GM19438 (cell line): ENCODE measurements at regions not wholly inside any gene's neighbourhood (a gene's known extent, or its start where the extent isn't known, plus 50 kb on each side); places are given as distances from the start of the nearest gene placed in this dataset.
A peak's percentile ranks its signal among the peaks of the same experiment; 100 is the strongest.
"Not testable (repeated sequence)": the region's sequence is repeated elsewhere in the genome, so short reads cannot be mapped to it uniquely, and the experiment has no call there.

Source experiments
- ATAC-seq: cut with Tn5 transposase; IDR thresholded peaks from one replicate; pipeline ENCODE4 v1.9.1; 2021; ENCODE audit warnings: low read depth; ENCODE audit not compliant: unreplicated experiment

DNA sequence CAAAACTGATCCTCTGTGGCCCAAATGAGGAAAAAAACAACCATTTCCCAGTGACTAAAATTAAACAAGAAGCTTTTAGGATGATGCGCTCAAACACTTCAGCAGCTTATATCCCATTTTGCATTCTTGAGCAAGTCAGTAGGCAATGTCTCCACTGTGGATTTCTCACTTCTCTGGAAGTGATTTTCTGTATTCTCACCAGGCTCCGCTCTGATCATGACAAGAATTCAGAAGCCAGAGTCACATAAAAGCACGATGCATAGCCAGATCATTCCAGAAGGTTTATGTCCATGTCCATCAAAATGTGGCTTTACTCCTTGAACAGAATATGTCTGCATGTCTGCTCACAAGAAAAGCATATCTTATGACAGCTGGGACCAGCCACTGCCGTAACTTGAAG is 481.4 kb downstream of the ADRA2A start:
- ATAC-seq = no peak

DNA sequence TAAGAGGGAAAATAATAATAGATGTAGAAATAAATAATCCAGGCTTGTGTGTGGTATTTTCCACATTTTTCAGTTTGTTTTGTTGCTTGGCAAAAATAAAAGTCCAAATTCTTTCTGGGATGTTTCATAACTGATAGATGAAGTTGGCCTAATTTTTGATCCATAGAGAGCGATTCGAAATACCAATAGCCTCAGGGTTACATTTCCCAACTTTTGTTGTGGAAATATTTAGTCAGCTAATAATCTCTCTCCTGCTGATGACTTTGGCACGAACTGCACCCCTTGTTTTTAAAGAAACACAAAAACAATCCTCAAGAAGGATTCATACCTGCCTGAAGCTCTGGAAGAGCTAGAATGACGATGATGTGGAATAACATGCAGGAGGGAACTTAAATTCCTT is 483.2 kb downstream of the ADRA2A start:
- no peak for ATAC-seq

DNA sequence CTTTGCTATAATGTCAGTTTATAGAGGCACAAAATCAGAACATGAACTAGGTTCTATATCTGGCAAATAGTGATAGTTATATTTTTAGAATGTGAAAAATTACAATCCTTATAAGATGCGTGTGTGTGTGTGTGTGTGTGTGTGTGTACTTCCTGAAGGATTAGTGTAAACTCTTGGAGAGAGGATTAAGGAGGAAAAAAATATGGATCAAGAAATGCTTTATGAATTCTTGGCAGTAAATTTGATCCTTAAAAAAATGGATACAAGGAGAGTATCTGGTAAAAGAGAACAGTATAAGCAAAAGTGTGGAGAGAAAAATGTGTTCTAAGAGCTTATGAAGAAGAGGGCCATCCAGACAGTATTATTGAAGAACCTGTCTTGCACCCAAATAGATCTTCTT is 484.3 kb downstream of the ADRA2A start:
- ATAC-seq = no peak

DNA sequence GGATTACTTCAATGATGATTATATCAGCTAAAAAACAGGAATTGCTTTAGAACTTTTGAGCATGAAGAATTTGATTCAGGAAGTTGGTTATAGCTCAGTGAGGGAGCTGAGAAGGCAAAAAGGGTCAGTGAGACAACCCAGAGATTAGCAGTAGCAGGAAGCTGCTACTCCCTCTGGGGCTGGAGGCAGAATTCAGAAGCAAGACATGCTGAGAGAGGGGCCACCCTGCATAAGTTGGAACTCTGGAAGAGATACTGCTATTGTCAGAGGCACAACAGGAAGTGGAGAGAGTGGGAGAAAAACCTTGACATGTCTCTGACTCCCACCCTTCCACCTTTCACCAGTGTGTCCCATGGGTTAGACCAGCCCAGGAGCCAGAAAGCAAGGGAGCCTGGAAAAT is 488.7 kb downstream of the ADRA2A start:
- no peak for ATAC-seq

DNA sequence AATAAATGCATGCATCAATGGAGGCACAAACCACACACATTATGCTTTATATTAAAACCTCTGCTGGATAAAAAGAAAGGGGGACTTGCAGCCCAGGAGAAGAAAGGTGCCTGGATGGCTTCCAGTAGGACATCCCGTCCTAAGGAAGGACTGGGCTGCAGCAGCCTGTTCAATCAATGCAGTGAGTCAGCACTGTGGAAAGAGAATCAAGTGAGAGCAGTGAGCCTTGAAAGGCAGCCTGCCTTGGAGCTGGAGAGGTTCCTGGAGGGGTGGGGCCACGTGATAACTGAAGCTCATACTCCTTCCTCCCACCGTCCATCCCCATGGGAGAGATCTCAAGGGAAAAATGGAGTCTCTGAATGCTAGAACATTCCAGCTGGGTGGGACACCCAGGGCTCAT is 501.2 kb downstream of the ADRA2A start:
- ATAC-seq = no peak

DNA sequence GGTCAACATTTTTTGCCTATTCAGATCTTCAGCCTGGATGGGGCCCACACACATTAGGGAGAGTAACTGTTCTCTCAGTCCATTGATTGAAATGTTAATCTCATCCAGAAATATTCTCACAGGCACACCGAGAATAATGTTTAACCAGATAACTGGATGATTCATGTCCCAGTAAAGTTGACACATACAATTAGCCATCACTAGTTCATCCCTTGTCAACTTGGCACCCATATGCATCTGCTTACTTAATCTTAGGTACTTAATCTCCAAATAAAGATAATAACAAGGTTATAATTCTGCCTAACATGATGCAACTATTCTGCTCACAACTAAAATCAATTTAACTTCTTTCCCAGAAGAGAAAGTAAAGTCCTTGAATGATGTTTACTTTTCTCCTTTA is 502.6 kb downstream of the ADRA2A start:
- ATAC-seq = no peak

DNA sequence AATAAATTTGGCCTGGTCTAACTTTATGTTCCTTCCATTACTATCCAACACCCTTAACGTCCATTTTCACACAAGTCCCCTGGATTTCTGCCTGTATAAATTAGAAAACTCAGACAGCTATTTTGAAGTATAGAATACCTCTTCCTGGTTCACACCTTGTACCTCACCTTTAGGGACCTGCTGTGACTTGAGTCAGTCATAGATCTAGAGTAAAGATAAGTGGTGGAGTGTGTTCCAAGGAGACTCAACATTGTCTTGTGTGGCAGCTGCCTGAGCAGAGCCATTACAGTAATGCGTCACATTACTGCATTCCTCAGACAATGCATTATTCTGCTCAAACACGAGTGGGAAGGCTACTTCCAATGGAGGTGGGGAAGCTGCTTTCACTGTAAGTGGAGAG is 513.9 kb downstream of the ADRA2A start:
- no peak for ATAC-seq

DNA sequence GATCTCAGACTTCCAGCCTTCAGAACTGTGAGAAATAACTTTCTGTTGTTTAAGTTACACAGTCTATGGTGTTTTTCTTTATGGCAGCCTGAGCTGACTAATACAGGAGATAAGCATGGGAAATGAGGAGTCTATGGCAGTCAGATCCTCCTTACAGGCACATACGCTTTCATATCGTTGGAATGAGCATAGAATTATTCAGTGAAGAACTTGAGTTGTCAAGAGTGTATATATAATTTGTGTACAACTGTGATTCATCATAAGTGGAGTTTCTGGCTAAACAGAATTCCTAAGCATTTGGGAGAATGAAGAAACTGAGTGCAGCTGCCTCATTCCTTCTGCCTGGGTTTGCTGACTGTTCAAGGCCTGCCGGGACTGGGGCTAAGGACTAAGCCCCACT is 516.7 kb downstream of the ADRA2A start:
- ATAC-seq = no peak

DNA sequence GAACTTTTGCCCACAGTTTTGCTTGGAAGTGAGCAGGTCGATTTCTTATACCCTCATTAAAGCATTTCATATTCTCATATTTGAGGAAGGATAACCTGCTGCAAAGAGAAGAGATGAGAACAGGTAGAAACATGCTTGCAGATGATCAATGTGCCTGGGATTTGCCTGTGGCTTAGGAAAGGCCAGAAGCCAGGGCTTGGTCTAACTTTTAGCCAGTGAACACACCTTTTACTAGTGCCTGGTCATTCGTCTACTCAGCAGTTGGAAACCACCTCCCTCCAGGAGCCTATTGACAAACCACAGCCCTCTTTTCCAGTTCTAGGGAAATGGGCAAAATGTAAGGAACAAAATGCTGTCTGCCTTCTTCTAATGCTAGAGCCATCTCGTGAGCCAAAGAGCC is 518.3 kb downstream of the ADRA2A start:
- ATAC-seq = no peak

DNA sequence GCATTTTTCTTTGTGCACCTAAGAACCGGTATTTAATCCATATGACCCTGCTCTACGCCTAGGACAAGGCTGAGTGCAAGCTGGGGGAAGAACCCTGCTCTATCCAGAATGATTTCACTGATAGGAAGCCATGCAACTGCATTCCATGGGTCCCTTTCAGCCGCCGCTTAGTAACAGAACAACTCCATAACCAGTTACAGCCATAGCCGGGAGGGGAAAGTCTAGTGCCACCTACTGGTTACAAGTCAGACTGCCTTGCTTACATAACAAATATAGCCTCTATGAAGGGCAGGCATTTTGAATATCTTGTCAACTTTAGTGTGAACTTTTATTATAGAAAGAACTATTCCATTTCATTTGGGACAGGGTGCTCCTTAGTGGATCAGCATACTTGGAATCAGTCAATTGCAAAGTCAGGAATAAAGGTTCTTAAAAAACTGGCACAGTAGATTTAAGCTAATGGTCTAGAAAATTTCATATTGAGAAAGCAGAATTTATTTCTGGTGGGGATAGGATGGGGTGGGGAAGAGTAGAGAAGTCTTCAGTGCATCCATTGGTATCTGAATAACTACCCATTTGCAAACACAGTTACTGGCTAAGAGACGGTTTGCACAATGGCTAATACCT is 521.7 kb downstream of the ADRA2A start:
- peak; percentile 96 for ATAC-seq

DNA sequence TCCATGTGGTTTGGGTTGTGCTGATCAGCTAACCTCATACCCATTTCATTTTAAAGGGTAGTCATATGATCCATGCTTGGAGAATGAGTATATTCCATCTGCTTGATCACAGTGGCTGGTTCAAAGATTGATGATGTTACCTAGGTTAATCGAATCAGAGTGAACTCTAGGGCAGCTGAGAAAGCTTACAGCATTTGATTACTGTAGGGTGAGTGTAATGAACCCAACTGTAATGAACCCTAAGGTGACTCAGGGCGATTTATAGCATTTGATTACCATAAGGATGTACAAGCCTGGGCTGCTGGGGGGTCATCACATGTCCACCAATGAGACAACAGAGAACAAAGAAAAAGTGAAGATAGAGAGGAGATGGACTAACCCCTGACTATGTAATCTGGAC is 523.1 kb downstream of the ADRA2A start:
- no peak for ATAC-seq

DNA sequence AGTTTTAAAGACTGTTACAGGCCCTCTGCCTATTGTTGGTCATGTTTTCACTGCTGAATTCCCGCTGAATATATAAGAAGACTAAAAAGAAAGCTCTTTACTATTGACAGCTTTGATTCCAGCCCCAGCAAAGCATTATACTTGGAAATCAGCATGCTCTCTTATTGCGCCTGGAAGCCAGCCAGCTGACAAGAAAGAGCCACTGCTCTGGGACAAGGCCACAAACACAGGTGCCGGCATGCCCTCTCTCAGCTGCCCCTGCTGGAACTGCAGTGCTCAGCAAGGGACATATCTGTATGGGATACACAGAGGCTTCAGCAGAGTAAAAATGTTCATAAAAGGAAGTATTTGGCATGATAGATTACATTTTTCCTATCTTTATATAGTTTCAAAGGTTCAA is 523.9 kb downstream of the ADRA2A start:
- no peak for ATAC-seq

DNA sequence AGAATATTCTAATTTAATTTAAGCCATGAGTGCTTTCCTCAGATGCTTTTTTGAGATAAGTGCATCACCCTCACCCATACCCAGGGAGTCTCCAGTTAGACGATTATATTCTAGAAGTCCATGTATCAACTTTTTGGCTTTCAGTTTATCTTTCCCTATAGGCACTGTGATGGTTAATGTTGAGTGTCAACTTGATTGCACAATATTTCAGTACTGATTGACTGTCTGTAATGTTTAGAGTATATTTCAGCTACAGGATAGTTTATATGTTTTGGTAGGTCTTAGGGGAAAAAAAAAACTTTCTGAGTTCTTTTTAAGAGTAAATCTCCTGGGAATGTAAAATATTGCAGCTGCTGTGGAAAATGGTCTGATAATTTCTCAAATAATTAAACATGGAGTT is 535.4 kb downstream of the ADRA2A start:
- no peak for ATAC-seq

DNA sequence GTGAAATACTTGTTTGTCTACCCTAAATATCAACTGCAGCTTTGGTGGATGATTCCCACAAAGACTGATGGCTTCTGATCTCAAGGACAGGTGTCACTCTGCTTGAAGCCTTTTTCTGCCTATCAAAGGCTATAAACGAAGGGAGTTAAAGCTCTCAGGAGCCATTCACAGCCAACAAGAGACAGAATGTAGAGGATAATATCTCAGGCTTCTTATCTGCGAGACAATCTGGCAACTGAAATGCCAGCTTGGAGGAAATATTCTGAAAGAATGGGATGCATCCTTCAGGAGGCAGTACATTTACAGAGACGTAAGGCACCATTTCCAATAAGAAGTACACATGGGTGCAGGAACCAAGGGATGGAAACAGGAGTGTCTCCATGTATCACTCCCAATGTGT is 549.4 kb downstream of the GPAM start:
- ATAC-seq = no peak

DNA sequence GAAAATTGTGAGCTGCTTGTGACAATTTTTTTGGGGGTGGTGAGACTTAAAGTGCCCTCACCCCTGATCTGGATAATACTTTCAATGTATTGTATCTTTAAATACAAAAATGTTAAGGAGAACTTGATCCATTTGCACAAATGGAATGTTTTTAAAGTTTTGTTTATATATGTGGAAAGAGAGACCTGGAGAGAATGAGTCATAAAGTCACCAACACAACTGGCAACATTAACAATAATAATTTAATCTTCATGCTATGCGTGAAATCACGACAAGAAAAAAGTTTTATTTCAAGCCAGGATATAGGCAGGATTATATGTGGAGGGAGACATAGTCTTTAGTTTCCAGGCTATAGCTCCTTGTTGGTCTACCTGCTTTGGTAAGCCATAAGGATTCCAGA is 537.5 kb downstream of the GPAM start:
- ATAC-seq = no peak

DNA sequence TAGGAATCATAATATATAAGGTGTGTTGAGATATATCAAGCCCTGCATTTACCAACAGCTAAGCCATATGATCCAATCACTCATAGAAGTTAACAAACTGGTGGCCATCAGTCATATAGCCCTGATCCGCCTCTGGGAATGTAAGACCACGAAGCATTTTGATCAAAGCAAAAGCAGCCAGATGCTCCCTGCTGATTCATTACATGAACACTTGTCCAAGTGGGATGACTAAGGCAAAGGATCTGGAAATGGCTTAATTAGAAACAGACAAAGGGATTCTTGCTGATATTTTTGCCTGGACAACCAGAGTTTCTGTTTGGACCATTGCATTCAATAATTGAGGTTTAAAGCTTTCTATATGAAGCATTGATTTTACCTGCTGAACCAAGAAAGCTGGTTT is 535.5 kb downstream of the GPAM start:
- no peak for ATAC-seq

DNA sequence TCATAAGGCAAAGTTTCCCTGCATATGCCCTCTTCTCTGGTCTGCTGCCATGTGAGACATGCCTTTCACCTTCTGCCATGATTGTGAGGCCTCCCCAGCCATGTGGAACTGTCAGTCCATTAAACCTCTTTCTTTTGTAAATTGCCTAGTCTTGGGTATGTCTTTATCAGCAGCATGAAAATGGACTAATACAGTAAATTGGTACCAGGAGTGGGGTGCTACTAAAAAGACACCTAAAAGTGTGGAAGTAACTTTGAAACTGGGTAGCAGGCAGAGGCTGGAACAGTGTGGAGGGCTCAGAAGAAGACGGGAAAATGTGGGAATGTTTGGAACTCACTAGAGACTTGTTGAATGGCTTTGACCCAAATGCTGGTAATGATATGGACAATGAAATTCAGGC is 534.5 kb downstream of the GPAM start:
- not testable (repeated sequence) for ATAC-seq

DNA sequence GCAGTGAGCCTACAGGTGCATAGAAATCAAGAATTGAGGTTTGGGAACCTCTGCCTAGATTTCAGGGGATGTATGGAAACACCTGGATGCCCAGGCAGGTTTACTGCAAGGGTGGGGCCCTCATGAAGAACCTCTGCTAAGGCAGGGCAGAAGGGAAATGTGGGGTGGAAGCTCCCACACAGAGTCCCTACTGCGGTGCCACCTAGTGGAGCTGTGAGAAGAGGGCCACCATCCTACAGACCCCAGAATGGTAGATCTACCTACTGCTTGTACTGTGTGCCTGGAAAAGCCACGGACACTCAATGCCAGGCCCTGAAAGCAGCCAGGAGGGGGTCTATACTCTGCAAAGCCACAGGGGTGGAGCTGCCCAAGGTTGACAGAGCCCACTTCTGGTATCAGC is 533.5 kb downstream of the GPAM start:
- ATAC-seq = no peak

DNA sequence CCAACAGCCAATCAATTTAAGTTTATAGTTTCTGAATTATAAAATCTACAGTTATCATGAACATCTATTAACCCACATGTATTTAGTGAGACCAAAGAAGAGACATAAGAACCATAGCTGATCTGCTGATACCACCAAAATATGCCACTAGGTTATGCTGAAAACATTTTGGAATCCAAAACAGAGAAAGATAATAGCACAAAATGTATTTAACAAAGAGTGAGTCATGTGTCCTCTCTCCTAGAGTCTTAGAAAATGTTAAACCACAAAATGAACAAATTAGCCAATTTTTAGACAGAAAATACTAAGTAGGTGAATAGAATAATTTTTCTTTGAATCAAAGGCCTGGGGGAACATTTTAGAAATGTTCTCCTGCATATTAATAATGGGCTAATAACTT is 527.5 kb downstream of the GPAM start:
- no peak for ATAC-seq

DNA sequence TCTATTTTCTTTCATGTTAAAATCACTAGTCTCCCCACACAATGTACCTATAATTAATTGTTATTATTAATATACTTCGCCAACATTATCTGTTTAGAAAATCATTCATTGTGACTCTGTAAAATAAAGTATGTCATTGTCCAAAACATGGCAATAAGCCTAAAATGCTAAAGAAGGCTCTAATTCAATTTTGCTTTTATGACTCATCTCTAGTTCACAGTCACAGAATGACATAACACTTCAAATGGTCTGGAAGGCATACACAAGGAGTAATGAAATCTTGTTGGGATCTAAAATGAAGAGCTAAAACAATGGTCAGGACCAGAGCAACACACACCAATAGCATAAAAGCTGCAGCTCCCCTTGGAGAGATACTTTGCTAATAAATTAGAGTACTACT is 505.8 kb downstream of the GPAM start:
- no peak for ATAC-seq

DNA sequence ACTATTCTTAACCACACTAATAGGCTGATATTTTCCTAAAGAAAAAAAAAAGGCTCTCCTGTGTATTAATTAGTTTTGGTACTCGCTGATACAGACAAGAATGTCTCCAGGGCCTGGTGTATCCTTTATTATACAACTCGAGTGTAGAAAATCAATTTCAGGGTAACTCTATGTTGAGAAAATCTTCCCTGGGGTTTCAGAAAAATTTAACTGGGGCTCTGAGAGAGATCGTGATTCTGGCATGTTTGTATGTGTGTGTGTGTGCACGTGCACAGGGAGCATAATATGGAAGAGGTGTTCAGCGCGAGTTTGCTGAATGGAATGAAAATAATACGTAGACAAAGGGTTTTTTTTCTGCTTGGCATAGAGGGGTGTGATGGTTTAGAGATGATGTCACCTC is 496.8 kb downstream of the GPAM start:
- no peak for ATAC-seq

DNA sequence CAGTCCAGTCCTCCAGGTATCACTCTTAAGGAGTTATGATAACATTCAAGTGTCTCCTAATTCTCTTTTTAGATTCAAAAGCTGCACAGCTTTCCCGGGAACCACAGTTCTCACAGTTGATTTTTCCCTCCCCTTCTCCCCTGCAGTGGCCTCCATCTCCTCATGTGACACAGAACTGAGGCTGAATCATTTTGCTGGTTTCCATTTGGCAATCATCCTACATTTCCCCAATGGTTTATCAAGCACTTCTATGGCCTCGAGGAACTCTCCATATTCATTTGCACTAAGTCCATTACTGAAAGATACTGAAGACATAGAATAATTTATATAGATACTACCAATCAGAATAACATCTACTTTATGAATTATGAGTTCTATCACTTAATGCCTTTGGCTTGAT is 484.9 kb downstream of the GPAM start:
- ATAC-seq = no peak

DNA sequence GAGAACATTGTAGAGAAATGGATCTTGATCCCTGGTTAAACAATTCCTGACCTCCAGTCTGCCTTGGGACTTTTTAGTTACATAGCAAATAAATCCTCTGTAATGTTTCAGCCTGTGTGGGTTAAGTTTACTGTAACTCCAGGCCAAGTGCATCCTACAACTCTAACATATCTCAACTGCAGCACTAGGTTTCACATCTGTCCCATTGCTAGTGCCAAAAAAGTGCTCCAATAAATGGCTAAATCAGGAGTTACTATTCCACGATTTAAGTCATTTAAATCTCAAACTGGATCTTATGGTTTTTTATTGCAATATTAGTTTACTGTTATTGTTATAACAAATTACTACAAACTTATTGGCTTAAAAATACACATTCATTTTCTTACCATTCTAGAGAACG is 479.6 kb downstream of the GPAM start:
- ATAC-seq = no peak
